ENCODE measurements at regions not wholly inside any gene's neighbourhood (a gene's known extent, or its start where the extent isn't known, plus 50 kb on each side); places are given as distances from the start of the nearest gene placed in this dataset.

DNA sequence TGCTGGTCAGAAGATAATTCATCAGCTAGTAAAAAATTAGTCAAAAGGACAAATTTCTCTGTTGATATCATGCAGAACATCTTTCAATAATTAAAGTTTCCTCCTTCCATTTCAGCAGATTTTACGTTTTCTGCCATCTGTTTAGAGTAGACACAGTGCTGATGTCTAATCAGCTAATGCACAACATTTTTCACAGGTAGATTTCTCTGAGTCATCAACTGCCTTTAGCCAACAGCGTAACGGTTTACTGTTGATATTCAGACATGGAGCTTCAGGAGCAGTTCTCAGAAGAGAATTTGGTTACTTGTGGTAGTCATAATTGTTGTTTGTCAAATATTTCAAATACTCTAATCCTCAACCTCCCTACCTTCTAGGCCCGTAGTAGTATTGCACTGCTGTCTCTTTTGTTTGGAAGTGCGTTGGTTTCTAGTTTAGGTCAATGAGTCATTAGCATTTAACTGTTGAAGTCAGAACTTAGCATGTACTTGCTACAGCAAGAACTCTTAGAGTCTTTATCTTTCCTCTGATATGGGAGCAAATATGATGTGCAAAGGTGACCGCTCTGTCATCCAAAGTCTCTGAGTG, 86.8 kb upstream of the TFPI start:
- TF ChIP-seq BACH2 (CRISPR knock-in tag; IDR thresholded peaks at IDR 0.05; ENCODE audit: borderline replicate concordance): no peak
- TF ChIP-seq RARB (CRISPR knock-in tag; IDR thresholded peaks at IDR 0.05): no peak
- TF ChIP-seq ZFP3 (CRISPR knock-in tag; IDR thresholded peaks at IDR 0.05): no peak
- no peak for TF ChIP-seq PPARA (CRISPR knock-in tag; IDR thresholded peaks at IDR 0.05; ENCODE audit: borderline replicate concordance)
- no peak for TF ChIP-seq TOX (CRISPR knock-in tag; IDR thresholded peaks at IDR 0.05; ENCODE audit: borderline replicate concordance)

All from SK-N-SH treated with all-trans-retinoic acid at 6 μM for 48 hours (cell line).